ENCODE measurements at regions not wholly inside any gene's neighbourhood (a gene's known extent, or its start where the extent isn't known, plus 50 kb on each side); places are given as distances from the start of the nearest gene placed in this dataset.

GRCh38 chr16:11431915-11432465 is 86.7 kb downstream of the RMI2 start:
- TF ChIP-seq JUN (IDR thresholded peaks at IDR 0.05; ENCODE audit: borderline replicate concordance, insufficient read depth, insufficient read length, low read depth), result no peak
- TF ChIP-seq EZH2 (IDR thresholded peaks at IDR 0.05; ENCODE audit: borderline replicate concordance, low read depth, low read length, severe bottlenecking), result no peak
- no peak for TF ChIP-seq CTCF (IDR thresholded peaks at IDR 0.05; ENCODE audit: extremely low read depth in 1 of 2, insufficient read depth in 1 of 2, low read depth in 1 of 2, low read length in 2 of 2)
- no peak for TF ChIP-seq POLR2AphosphoS5 (IDR thresholded peaks at IDR 0.05; ENCODE audit: insufficient read depth, low read depth, low read length)
- no peak for TF ChIP-seq FOS (IDR thresholded peaks at IDR 0.05; ENCODE audit: borderline replicate concordance, insufficient read depth, low read length)
- TF ChIP-seq MYC (IDR thresholded peaks at IDR 0.05; ENCODE audit: low read depth, low read length), result no peak
- CTCF ChIA-PET, result interaction anchor here (1.0 kb wide), 1 partner anchor 15 kb away, joined by 4 read pairs; no protein-coding TSS in a partner anchor
- POLR2A ChIA-PET, result interaction anchor here (0.6 kb wide), 1 partner anchor 73 kb away, joined by 3 read pairs; no protein-coding TSS in a partner anchor
- no peak overlapping the region for H2AFZ ChIP-seq (ENCODE audit: low read depth, low read length)
- H3K79me2 ChIP-seq (ENCODE audit: control insufficient read depth, insufficient read depth, low read length), result no peaks in the 10 kb centered on the region
- BruUV-seq (replicated peaks), result no TSS peak
- intact Hi-C loops (cut with micrococcal nuclease) (no loop called here), dilution Hi-C loops (cut with MboI; ENCODE audit: extremely low pct_ligation_motif_present, low sequenced_read_pairs) (no loop called here)
- no peaks in the 10 kb centered on the region for H3K9me3 ChIP-seq (replicated peaks; ENCODE audit: control insufficient read depth, insufficient read depth, low read length)
- no peak for FAIRE-seq
- no peaks in the 10 kb centered on the region for H3K4me1 ChIP-seq (ENCODE audit: control insufficient read depth, extremely low read depth, insufficient read depth, low read length)
- H4K20me1 ChIP-seq (replicated peaks; ENCODE audit: control insufficient read depth, extremely low read depth, insufficient read depth, low read length), result no peaks in the 10 kb centered on the region
- no peaks in the 10 kb centered on the region for H3K9me1 ChIP-seq (replicated peaks; ENCODE audit: control insufficient read depth, extremely low read depth, insufficient read depth, low read length)
- no peaks in the 10 kb centered on the region for H3K36me3 ChIP-seq (ENCODE audit: control insufficient read depth in 2 of 2, extremely low read depth in 1 of 2, insufficient read depth in 2 of 2, low read length in 2 of 2)
- no peak overlapping the region for H3K4me2 ChIP-seq (ENCODE audit: insufficient read depth, low read length)
- no peak overlapping the region for H3K4me3 ChIP-seq (replicated peaks in 1 of 3; ENCODE audit: insufficient read depth in 1 of 3, low read depth in 1 of 3, low read length in 3 of 3)
- DNase-seq (ENCODE audit: low read depth, low spot score), result no peak
- H3K9ac ChIP-seq (replicated peaks; ENCODE audit: extremely low read depth, insufficient read depth, low read length), result no peak overlapping the region
- H3K27ac ChIP-seq (ENCODE audit: insufficient read depth, low read depth, low read length), result no peak overlapping the region
- H3K27me3 ChIP-seq (ENCODE audit: control insufficient read depth in 2 of 2, insufficient read depth in 2 of 2, low read length in 2 of 2), result no peaks in the 10 kb centered on the region
